Eye (tissue), 1 donor: ENCODE measurements at regions not wholly inside any gene's neighbourhood (a gene's known extent, or its start where the extent isn't known, plus 50 kb on each side); places are given as distances from the start of the nearest gene placed in this dataset.
"Not testable (repeated sequence)": the region's sequence is repeated elsewhere in the genome, so short reads cannot be mapped to it uniquely, and the experiment has no call there.

Experiments used
- DNase-seq: peaks from one replicate; pipeline ENCODE4 v3.0.0-alpha.2; 2015

DNA sequence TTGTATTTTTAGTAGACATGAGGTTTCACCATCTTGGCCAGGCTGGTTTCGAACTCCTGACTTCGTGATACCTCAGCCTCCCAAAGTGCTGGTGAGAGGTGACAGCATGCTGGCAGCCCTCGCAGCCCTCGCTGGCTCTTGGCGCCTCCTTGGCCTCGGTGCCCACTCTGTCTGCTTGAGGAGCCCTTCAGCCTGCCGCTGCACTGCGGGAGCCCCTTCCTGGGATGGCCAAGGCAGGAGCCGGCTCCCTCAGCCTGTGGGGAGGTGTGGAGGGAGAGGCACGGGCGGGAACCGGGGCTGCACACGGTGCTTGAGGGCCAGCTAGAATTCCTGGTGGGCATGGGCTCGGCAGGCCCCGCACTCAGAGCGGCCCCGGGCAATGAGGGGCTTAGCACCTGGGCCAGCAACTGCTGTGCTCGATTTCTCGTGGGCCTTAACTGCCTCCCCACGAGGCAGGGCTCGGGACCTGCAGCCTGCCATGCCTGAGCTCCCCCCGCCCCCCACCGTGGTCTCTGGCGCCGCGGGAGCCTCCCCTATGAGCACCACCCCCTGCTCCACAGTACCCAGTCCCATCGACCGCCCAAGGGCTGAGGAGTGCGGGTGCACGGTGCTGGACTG lies 96.5 kb upstream of the RHOBTB1 start:
- DNase-seq: no peak

DNA sequence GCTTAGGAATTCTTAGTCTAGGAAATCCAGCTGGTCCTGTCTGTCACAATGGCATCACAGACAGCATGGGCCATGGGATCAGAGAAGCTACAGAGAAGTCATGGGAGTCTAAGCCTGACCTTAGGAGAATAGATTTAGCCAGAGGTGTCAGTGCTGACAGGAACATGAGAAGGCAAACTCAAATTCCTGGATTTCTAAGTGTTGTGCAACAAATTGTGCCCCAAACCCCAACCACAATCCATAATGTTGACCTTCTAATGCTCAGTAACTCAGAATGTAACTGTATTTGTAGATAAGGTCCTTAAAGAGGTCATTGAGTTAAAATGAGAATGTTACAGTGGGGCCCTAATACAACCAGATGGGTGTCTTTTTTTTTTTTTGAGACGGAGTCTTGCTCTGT lies 95.9 kb upstream of the RHOBTB1 start:
- DNase-seq: no peak

DNA sequence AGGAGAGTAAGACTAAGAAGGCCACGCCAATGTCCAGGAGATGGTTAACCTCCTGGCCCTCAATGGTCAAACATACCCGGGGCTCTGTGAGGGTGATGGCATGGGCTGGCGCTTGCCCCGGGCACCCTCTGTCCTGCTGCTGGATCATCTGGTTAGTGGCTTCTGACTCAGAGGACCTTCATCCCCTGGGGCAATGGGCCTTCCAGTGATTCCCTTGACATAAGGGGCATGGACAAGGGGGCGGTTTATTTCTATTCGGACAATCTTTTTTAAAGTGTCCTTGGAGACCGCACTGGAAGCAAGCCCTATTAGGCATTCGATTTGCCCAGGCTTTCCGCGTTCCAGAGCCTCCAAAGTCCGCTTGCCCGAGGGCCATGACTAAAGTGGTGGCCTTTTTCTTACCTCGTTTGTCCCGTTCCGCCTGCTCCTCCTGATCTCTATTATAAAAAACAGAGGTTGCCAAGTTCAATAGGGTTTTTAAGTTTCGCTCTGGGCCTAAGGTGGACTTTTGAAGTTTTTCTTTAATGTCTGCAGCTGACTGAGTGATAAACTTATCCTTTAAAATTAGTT lies 93.4 kb upstream of the RHOBTB1 start:
- not testable (repeated sequence) for DNase-seq

DNA sequence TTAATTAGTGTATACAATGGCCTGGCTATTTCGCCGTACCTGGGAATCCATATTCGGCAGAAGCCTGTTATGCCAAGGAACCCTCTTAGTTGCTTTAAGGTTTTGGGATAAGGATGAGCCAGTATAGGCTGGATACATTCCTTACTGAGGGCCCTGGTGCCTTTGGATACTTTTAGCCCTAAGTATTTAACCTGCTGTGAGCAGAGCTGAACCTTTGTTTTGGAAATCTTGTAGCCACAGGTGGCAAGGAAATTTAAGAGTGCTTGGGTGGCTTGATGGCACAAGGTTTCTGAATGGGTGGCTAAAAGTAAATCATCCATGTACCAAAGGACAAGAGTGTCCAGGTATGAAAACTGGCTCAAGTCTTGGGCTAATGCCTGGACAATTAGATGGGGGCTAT lies 92.2 kb upstream of the RHOBTB1 start:
- not testable (repeated sequence) for DNase-seq

DNA sequence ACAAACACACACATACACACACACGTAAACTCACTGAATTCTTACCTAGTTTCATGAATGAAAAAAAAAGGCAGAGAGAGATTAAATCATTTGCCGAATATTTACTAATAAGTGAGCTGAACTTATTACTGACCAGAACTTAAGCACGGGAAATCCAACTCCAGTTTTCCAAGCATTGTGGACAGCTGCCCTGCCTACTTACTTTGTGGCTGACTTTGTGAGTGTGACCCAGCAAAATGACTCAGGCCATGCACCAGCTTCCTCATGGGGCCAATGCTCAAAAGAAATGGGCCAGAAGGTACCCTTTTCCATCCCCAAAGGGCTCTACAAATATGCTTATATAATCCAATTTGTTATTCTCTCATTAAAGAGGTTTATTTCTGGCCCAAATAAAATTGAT lies 87.4 kb upstream of the RHOBTB1 start:
- DNase-seq: no peak

DNA sequence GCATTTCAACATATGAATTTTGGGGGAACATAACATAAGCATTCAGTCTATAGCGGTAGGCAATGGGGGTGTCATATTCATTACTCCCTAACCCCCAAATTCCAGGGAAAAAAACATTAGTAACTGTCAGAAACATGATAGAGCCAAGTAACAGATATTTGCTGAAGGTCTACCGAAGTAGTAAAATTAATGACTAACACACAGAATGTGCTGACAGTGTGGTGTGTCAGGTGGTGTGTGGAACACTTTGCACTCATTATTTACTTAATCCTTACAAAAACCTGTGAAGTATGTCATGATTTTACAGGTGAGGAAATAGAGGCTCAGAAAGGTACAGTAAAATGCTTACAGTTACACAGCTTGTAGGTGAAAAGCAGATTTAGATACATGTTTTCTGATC lies 85.4 kb upstream of the RHOBTB1 start:
- no peak for DNase-seq

DNA sequence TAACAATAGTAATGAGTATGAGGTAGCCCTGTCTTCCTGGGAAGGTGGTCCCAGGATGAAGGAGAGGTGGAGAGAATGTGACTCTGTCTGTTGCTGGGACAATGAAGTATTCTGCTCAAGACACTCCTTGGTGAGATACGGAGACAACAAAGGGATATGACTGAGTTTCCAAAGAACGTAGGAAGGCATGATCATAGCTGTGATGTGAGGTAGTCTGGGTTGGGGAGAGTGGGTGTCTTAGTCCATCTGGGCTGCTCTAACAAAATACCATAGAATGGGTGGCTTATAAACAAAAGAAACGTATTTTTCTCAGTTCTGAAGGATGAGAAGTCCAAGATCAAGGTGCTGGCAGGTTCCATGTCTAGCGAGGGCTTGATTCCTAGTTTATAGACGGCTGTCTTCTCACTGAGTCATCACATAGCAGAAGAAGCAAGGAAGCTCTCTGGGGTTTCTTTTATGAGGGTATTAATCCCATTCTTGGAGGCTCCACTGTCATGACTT lies 84.9 kb upstream of the RHOBTB1 start:
- no peak for DNase-seq

DNA sequence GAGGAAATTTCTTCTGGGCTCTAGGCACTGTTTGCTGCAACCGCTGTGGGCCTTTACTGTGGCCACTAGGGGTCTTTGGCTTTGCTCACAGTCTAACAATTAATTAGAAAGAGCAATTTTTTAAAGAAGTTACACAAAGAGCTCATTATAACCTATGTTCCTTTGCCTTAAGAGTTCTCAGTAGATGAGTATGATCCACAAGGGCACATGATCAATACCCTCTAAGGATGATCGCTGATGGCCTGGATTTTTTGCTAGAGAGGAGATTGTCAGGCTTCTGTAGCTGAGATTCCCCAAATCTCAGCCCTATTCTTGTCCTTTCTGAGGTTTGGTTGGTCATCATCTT lies 80.8 kb upstream of the RHOBTB1 start:
- peak; percentile 63 for DNase-seq

DNA sequence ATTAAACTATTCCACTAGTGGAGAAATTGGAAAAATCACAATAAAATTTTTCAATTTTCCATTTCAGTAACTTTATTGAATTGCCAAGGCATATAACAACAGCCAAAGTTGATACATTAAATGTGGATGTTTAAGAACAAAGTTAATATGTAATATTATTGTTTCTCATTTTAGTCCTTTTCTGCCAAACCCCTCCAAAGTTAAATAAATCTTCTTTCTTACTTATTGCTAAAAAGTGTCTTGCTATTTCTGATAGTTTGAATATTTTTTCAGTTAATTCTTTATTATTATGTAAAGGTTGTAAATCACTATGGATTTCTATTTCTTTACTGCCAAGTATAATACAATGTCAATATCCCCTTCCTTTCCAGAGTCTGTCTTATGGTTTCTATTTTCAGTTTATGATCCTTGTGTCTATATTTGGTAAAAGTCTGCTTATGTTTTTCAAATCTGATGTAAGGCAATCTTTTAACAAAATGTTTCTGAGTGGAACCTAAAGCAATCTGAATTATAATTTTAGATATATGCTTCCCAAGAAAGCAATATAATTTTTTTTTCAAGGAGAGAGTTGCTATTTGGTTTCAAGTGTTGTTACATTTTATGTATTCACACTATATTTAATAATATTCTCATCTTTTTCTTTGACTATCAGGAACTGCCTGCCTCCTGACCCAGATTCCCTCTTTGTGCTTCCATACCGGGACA lies 80.3 kb upstream of the RHOBTB1 start:
- DNase-seq: peak; percentile 42

DNA sequence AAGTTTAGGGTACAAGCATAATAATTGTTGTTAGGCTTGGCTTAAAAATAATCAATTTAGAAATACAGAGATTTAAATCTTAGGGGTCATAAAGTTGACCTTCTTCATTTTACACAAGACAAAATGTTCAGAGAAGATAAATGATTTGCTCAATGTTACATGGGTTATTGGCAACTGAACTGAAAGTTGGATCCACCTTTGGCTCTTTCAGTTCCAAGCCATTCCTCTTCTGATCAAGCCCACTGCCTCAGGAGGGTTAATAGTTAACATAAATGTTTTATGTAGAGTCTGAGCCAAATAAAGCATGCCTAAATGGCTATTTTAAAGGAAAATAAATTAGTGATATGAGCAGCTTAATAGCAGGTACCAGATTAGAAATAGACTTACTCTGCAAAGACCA lies 79.1 kb upstream of the RHOBTB1 start:
- no peak for DNase-seq

DNA sequence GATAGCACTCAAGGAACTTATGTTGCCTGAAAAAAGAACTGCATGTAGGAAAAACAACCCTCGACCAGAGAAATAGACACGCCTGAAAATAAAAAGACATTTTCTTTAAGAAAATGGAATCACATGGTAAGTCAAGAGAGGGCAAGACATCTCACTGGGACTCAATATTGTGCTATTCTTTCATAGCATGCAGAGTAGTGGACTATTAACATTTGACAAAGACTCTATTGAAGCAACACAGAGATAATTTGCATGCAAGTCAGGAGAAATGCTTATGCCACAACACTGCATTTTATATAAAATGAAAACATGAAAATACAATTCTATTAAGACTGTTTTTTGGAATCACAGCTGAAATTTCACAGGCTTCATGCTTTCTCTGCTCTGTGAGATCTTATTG lies 77.9 kb upstream of the RHOBTB1 start:
- DNase-seq: no peak

DNA sequence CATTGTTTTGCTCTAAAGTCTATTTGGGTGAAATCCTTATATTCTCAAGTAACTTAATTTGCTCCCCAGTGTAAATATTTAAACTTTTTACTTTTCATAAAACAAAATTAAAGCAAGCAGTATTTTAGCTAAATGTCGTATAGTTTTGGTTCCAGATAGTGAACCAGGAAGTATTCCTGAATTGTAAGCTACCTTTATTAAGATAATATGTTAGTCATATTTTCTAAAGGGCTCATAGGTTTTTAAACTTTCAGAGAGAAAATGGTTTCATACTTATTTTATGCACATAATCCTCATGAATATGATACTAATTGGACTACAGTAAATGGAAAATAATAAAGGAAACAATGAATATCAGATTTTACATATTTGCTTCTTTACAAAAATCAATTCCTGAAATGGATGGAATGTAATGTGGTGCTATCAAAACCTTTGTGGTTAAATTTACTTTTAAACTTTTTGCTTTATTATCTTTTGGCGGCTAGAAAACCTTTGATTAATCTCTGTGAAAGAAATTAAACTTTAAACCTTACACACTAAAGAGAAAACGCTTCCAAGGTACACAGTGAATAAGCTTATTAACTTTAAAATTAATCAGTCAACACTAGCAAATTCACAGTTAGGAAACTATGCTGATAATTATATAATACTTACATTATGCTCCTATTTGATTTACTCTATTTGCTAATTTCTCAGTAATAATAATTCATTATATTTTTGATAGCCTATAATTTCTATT lies 76.6 kb upstream of the RHOBTB1 start:
- no peak for DNase-seq

DNA sequence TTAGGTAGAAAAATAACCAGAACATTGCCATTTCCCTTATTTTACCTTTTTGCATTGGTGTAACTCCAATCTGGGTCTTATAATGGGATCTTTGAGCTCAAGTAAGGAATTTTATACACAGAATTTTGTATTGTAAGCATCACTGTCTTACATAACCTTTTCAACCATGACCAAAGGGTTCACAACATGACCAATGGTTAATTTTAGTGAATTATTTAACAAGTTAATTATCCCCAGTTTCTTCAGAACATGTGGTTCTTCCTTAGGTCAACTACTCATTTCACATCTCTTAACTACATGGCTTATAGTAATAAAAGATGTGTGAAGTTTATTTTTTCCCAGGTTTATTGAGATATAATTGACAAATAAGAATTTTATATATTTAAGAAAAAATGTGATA lies 74.2 kb upstream of the RHOBTB1 start:
- DNase-seq: no peak

DNA sequence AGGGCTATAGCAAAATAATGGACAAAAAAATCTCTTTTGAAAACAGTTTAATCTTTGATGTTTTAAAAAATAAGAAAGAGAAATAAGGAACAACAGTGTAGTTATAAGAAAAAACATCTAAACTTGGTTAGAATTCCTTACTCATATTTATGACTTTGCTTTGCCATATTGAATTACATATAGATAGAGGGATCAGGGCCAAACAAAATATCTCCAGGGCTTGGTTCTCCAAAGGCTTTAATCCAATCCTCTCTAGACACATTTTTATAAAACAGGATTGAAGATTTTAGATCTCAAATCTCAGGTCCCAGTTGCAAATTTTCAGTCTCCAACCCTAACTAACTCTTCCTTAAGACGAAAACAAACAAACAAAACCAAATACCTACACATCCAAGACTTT lies 72.6 kb upstream of the RHOBTB1 start:
- DNase-seq: no peak

DNA sequence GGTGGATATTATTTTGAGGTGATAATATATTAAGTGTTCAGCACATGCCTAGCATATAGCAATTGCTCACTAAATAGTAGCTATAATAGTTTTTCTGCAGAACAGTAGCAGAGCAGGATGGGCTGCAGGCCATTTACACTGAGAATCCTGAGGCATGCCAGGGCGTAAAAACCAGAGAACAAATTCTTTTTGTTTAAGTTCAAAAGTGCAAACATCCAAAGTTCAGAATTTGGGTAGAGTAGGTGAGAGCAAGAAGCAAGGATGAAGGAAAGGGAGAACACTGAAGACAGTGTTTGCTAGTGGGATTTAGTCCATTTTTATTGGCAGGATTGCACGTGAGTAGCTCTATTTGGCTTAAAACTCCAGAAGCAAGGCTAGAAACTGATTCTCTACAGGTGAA lies 72.0 kb upstream of the RHOBTB1 start:
- DNase-seq: no peak

DNA sequence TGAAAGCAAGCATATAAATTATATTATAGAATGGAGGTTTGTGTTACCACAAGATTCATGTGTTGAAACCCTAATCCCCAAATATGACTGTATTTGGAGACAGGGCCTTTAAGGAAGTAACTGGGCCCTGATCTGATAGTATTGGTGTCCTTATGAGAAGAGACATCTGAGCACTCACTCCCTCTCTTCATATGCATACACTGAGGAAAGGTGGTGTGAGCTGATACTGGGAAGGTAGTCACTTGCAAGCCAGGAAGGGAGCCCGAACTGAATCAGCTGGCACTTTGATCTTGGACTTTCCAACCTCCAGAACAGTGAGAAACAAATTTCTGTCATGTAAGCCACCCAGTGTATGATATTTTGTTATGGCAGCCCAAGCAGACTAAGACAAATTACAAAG lies 66.9 kb upstream of the RHOBTB1 start:
- no peak for DNase-seq

DNA sequence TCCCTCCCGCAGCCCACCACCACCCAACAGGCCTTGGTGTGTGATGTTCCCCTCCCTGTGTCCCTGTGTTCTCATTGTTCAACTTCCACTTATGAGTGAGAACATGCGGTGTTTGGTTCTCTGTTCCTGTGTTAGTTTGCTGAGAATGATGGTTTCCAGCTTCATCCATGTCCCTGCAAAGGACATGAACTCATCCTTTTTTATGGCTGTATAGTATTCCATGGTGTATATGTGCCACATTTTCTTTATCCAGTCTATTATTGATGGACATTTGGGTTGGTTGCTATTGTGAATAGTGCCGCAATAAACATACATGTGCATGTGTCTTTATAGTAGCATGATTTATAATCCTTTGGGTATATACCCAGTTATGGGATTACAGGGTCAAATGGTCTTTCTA lies 59.1 kb upstream of the RHOBTB1 start:
- DNase-seq: not testable (repeated sequence)

DNA sequence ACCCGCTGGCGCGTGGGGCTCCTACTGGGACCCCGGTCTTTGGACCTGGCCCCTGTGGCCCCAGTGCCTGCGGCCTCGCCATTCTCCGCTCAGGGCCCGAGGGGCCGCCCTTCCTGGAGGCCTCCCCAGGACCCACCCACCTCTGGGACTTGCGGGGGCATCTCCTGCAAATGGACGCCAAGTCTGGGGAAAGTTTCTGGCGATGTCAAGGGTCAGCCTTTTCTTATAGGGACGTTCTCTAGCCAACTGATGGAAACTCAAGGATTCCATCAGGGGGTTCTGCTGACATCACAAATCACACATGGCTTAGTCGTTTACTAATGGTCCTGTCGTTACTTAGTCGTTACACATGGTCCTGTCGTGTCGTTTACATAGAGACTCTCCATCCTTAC lies 57.7 kb upstream of the RHOBTB1 start:
- peak; percentile 58 for DNase-seq

DNA sequence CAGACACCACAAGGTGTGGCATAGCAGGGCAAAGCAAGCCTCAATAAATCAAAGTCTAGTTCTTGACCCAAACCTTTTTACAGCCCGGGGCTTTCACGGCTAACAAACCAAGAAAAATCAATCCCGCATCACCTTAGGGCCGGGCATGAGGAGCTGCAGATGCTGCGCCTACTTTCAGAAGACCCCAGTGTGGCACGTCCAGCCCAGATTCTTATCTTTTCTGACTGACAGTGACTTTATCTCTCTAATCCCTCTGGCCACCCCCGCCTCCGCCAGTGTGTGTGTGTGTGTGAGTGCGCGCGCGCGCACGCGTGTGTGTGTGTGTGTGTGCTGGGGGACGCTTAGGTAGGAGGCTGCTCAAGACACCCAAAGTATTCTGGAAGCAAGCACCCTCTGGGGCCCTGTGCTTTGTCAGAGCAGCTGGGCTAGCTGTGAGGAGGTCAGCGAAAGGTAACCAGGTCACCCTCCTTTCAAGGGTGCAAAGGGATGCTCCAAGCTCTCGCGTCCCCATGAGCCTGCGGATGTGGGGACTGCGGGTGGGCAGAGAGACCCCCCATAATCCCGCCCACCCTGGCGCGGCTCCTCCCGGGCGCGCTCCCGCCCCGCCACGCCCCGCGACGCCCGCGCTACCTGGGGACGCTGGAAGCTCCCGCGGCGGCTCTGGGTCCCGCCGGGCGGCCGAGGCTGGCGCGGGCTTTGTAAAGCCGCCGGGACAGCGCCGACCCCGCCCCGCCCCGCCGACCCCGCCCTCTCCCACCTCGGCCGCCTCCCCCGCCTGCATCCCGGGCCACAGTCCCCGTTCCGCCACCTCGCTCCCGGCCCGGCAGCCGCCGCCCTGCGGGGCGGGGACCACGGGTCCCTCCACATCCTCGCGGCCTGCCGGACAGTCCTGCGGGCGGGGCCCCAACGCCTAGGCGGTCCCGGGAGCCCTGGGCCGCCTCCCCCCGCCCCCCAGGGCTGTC lies 57.1 kb upstream of the RHOBTB1 start:
- peak; percentile 89 for DNase-seq

DNA sequence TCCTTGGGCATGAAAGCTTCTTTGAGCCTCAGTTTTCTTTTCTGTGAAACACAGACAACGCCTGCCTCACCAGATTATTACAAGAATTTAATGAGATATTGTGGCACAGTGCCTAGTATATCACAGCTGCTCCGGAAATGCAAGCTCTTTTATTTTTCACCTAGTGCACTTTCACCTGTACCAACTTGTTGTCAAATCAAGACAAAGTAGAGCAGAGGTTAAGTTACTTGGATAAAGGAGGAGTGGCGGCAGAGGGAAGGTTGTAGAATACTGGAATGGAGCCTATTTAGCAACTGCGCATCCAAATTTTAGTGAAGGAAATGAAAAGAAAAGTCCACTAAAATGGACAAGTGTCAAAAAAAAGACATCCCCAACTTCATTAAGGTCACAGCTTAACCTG lies 54.9 kb upstream of the RHOBTB1 start:
- no peak for DNase-seq

DNA sequence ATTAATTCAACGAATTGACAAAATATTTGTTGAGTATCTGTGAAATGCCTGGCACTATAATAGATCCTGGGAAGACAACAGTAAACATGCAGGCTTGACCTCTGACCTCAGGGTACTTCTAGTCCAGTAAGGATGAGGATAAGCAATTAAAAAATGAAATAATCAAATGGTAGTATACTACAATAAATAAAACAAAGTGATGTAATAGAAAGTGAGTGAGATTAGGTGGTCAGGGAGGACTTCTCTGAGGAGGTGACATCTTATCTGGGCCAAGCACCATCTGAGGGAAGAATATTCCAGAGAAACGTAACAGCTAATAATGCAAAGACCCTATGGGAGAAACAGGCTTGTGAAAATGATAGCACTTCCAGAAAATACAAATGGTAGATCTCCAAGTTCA lies 50.1 kb upstream of the RHOBTB1 start:
- no peak for DNase-seq
